HG03354 (cell line): ENCODE measurements at regions not wholly inside any gene's neighbourhood (a gene's known extent, or its start where the extent isn't known, plus 50 kb on each side); places are given as distances from the start of the nearest gene placed in this dataset.
A peak's percentile ranks its signal among the peaks of the same experiment; 100 is the strongest.

ENCODE experiments used
- ATAC-seq: cut with Tn5 transposase; IDR thresholded peaks from one replicate; pipeline ENCODE4 v1.9.1; 2021; ENCODE audit warnings: mild to moderate bottlenecking; ENCODE audit not compliant: unreplicated experiment, poor library complexity, severe bottlenecking

- no peak for ATAC-seq
Observed at GRCh38 chr16:66291833-66292232, 74.7 kb upstream of the CDH5 start.

GRCh38 chr16:66290431-66290830 is 76.1 kb upstream of the CDH5 start:
- no peak for ATAC-seq

GRCh38 chr16:66289986-66290385 is 76.5 kb upstream of the CDH5 start:
- no peak for ATAC-seq

GRCh38 chr16:66289051-66289680 is 77.3 kb upstream of the CDH5 start:
- ATAC-seq, result no peak

GRCh38 chr16:66287926-66288325 is 78.6 kb upstream of the CDH5 start:
- ATAC-seq, result no peak

- ATAC-seq, result no peak
Observed at GRCh38 chr16:66287416-66287815, 79.1 kb upstream of the CDH5 start.

GRCh38 chr16:66286527-66286926 is 80.0 kb upstream of the CDH5 start:
- no peak for ATAC-seq

- no peak for ATAC-seq
Observed at GRCh38 chr16:66278604-66279262, 87.8 kb upstream of the CDH5 start.

GRCh38 chr16:66278111-66278531 is 88.4 kb upstream of the CDH5 start:
- no peak for ATAC-seq

GRCh38 chr16:66277311-66278070 is 89.0 kb upstream of the CDH5 start:
- ATAC-seq, result no peak

GRCh38 chr16:66275775-66276428 is 90.6 kb upstream of the CDH5 start:
- no peak for ATAC-seq

- no peak for ATAC-seq
Observed at GRCh38 chr16:66274335-66275110, 92.0 kb upstream of the CDH5 start.

- no peak for ATAC-seq
Observed at GRCh38 chr16:66273644-66274334, 92.7 kb upstream of the CDH5 start.

- ATAC-seq, result no peak
Observed at GRCh38 chr16:66273053-66273452, 93.4 kb upstream of the CDH5 start.

- ATAC-seq, result no peak
Observed at GRCh38 chr16:66272461-66272860, 94.0 kb upstream of the CDH5 start.

- ATAC-seq, result no peak
Observed at GRCh38 chr16:66271074-66272060, 95.1 kb upstream of the CDH5 start.

GRCh38 chr16:66270333-66270927 is 96.1 kb upstream of the CDH5 start:
- peak; percentile 77 for ATAC-seq
